ENCODE measurements at regions not wholly inside any gene's neighbourhood (a gene's known extent, or its start where the extent isn't known, plus 50 kb on each side); places are given as distances from the start of the nearest gene placed in this dataset.

GRCh38 chr4:35300996-35301774 lies 943.1 kb downstream of the ARAP2 start:
- DNase-seq, result no peak

- DNase-seq, result no peak
Measured at GRCh38 chr4:35315419-35315818, 928.9 kb downstream of the ARAP2 start.

- no peak for DNase-seq
Measured at GRCh38 chr4:35325908-35326453, 918.3 kb downstream of the ARAP2 start.

GRCh38 chr4:35342833-35343232 lies 901.5 kb downstream of the ARAP2 start:
- no peak for DNase-seq

- no peak for DNase-seq
Measured at GRCh38 chr4:35347276-35347675, 897.0 kb downstream of the ARAP2 start.

- DNase-seq, result no peak
Measured at GRCh38 chr4:35358001-35358584, 886.2 kb downstream of the ARAP2 start.

- no peak for DNase-seq
Measured at GRCh38 chr4:35364321-35364870, 879.9 kb downstream of the ARAP2 start.

- no peak for DNase-seq
Measured at GRCh38 chr4:35365186-35365585, 879.1 kb downstream of the ARAP2 start.

- DNase-seq, result no peak
Measured at GRCh38 chr4:35399912-35400311, 844.4 kb downstream of the ARAP2 start.

- DNase-seq, result no peak
Measured at GRCh38 chr4:35423104-35423503, 821.2 kb downstream of the ARAP2 start.

GRCh38 chr4:35447474-35447873 lies 796.8 kb downstream of the ARAP2 start:
- no peak for DNase-seq

GRCh38 chr4:35459045-35459444 lies 785.3 kb downstream of the ARAP2 start:
- no peak for DNase-seq

- no peak for DNase-seq
Measured at GRCh38 chr4:35461931-35462659, 782.2 kb downstream of the ARAP2 start.

GRCh38 chr4:35463251-35463952 lies 780.9 kb downstream of the ARAP2 start:
- DNase-seq, result no peak

GRCh38 chr4:35464964-35465528 lies 779.3 kb downstream of the ARAP2 start:
- no peak for DNase-seq

- no peak for DNase-seq
Measured at GRCh38 chr4:35491093-35491492, 753.2 kb downstream of the ARAP2 start.

- DNase-seq, result no peak
Measured at GRCh38 chr4:35493977-35494376, 750.3 kb downstream of the ARAP2 start.

GRCh38 chr4:35494955-35495354 lies 749.4 kb downstream of the ARAP2 start:
- DNase-seq, result no peak

- no peak for DNase-seq
Measured at GRCh38 chr4:35500812-35501211, 743.5 kb downstream of the ARAP2 start.

GRCh38 chr4:35503435-35503834 lies 740.9 kb downstream of the ARAP2 start:
- DNase-seq, result no peak

GRCh38 chr4:35506161-35506560 lies 738.2 kb downstream of the ARAP2 start:
- DNase-seq, result no peak

GRCh38 chr4:35511851-35512250 lies 732.5 kb downstream of the ARAP2 start:
- no peak for DNase-seq

Measured in skin of body (tissue), 1 donor.